ENCODE measurements at regions not wholly inside any gene's neighbourhood (a gene's known extent, or its start where the extent isn't known, plus 50 kb on each side); places are given as distances from the start of the nearest gene placed in this dataset.

DNA sequence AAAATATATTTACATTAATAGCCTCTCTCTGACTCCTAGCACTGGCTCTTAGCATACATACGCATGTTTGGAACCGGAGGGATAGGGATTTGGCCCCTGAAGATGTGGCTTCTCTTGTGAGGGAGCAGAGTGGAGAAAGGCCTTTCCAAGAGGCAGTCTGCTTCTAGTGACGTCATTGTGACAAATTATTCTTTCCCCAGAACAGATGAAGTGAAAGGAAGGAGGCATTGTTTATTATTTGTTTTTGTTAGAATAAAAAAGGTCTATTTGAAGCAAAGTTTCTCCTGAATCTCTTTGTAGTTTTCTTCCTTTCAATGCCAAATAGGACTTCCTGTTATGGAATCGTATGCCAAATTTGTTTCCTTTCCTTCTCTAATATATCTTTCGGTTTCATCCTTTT is 361.6 kb downstream of the ICE1 start:
- no peaks in the 10 kb centered on the region for H3K4me1 ChIP-seq (ENCODE audit: control insufficient read depth in 1 of 2, insufficient read depth in 2 of 2, low read length in 2 of 2)
- H3K4me3 ChIP-seq (ENCODE audit: low read depth in 1 of 2, low read length in 2 of 2): no peak overlapping the region
- H3K9me3 ChIP-seq (ENCODE audit: control insufficient read depth in 1 of 2, low read length in 2 of 2): peaks cover 0 to 4% of the 10 kb centered on the region in 2 donors
- H3K27ac ChIP-seq (ENCODE audit: low read depth, low read length): no peak overlapping the region
- no peaks in the 10 kb centered on the region for H3K27me3 ChIP-seq (ENCODE audit: control insufficient read depth in 1 of 2, insufficient read depth in 2 of 2, low read length in 2 of 2)
- no peak overlapping the region for H3K9ac ChIP-seq (ENCODE audit: low read depth in 1 of 2, low read length in 2 of 2)
- H3K36me3 ChIP-seq (ENCODE audit: control insufficient read depth in 1 of 2, insufficient read depth in 2 of 2, low read length in 2 of 2): no peaks in the 10 kb centered on the region

GRCh38 chr5:5783021-5783420 is 360.5 kb downstream of the ICE1 start:
- Histone ChIP-seq H3K27me3 (ENCODE audit: control insufficient read depth in 1 of 2, insufficient read depth in 2 of 2, low read length in 2 of 2) (no peaks in the 10 kb centered on the region), H3K4me3 (ENCODE audit: low read depth in 1 of 2, low read length in 2 of 2) (no peak overlapping the region), H3K9ac (ENCODE audit: low read depth in 1 of 2, low read length in 2 of 2) (no peak overlapping the region), H3K4me1 (ENCODE audit: control insufficient read depth in 1 of 2, insufficient read depth in 2 of 2, low read length in 2 of 2) (no peaks in the 10 kb centered on the region), H3K27ac (ENCODE audit: low read depth, low read length) (no peak overlapping the region), H3K9me3 (ENCODE audit: control insufficient read depth in 1 of 2, low read length in 2 of 2) (peaks cover 0 to 4% of the 10 kb centered on the region in 2 donors), H3K36me3 (ENCODE audit: control insufficient read depth in 1 of 2, insufficient read depth in 2 of 2, low read length in 2 of 2) (no peaks in the 10 kb centered on the region)

- H3K36me3 ChIP-seq (ENCODE audit: control insufficient read depth in 1 of 2, insufficient read depth in 2 of 2, low read length in 2 of 2): no peaks in the 10 kb centered on the region
- H3K9me3 ChIP-seq (ENCODE audit: control insufficient read depth in 1 of 2, low read length in 2 of 2): peaks cover 0 to 4% of the 10 kb centered on the region in 2 donors
- H3K27me3 ChIP-seq (ENCODE audit: control insufficient read depth in 1 of 2, insufficient read depth in 2 of 2, low read length in 2 of 2): no peaks in the 10 kb centered on the region
- no peaks in the 10 kb centered on the region for H3K4me1 ChIP-seq (ENCODE audit: control insufficient read depth in 1 of 2, insufficient read depth in 2 of 2, low read length in 2 of 2)
- no peak overlapping the region for H3K27ac ChIP-seq (ENCODE audit: low read depth, low read length)
- no peak overlapping the region for H3K9ac ChIP-seq (ENCODE audit: low read depth in 1 of 2, low read length in 2 of 2)
- H3K4me3 ChIP-seq (ENCODE audit: low read depth in 1 of 2, low read length in 2 of 2): no peak overlapping the region
Measured at GRCh38 chr5:5782402-5782801, 359.9 kb downstream of the ICE1 start.

- Histone ChIP-seq H3K4me1 (ENCODE audit: control insufficient read depth in 1 of 2, insufficient read depth in 2 of 2, low read length in 2 of 2) (no peaks in the 10 kb centered on the region), H3K27ac (ENCODE audit: low read depth, low read length) (no peak overlapping the region), H3K36me3 (ENCODE audit: control insufficient read depth in 1 of 2, insufficient read depth in 2 of 2, low read length in 2 of 2) (no peaks in the 10 kb centered on the region), H3K9me3 (ENCODE audit: control insufficient read depth in 1 of 2, low read length in 2 of 2) (no peaks in the 10 kb centered on the region), H3K4me3 (ENCODE audit: low read depth in 1 of 2, low read length in 2 of 2) (no peak overlapping the region), H3K27me3 (ENCODE audit: control insufficient read depth in 1 of 2, insufficient read depth in 2 of 2, low read length in 2 of 2) (no peaks in the 10 kb centered on the region), H3K9ac (ENCODE audit: low read depth in 1 of 2, low read length in 2 of 2) (no peak overlapping the region)
Measured at GRCh38 chr5:5781335-5781734, 358.9 kb downstream of the ICE1 start.

DNA sequence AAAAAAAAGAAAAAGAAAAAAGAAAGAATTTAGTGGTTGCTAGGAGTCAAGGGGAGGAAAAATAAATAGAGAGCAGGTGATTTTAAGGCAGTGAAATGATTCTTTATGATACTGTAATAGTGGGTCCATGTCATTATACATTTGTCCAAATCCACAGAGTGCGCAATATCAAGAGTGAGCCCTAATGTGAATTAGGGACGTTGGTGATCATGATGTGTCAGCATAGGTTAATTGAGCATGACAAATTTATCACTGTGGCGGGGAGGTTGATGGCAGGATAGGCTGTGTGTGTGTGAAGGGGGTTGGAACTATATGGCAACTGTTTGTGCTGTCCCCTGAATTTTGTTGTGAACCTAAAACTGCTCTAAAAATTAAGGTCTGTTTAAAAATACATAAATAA is 357.8 kb downstream of the ICE1 start:
- Histone ChIP-seq H3K4me1 (ENCODE audit: control insufficient read depth in 1 of 2, insufficient read depth in 2 of 2, low read length in 2 of 2) (no peaks in the 10 kb centered on the region), H3K4me3 (ENCODE audit: low read depth in 1 of 2, low read length in 2 of 2) (no peak overlapping the region), H3K36me3 (ENCODE audit: control insufficient read depth in 1 of 2, insufficient read depth in 2 of 2, low read length in 2 of 2) (no peaks in the 10 kb centered on the region), H3K9ac (ENCODE audit: low read depth in 1 of 2, low read length in 2 of 2) (no peak overlapping the region), H3K27ac (ENCODE audit: low read depth, low read length) (no peak overlapping the region), H3K9me3 (ENCODE audit: control insufficient read depth in 1 of 2, low read length in 2 of 2) (no peaks in the 10 kb centered on the region), H3K27me3 (ENCODE audit: control insufficient read depth in 1 of 2, insufficient read depth in 2 of 2, low read length in 2 of 2) (no peaks in the 10 kb centered on the region)

DNA sequence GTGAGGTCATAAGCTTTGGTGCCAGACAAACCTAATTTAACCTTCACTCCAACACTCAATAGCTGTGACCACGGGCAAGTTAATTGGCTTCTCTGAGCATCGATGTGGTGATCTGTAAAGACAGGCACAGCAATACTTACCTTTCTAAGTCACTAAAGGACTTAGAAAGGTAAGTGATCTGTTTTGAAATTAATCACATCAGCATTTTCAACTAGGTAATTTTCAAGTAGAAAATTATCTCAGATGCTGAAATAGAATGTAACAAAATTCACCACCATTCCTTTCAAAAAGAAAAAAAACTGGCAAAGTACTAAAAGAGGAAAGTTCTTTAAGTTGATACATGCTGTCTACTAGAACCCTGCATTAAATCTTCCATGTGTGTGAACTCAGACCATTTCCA is 354.5 kb downstream of the ICE1 start:
- no peak overlapping the region for H3K4me3 ChIP-seq (ENCODE audit: low read depth in 1 of 2, low read length in 2 of 2)
- H3K27ac ChIP-seq (ENCODE audit: low read depth, low read length): no peak overlapping the region
- no peaks in the 10 kb centered on the region for H3K36me3 ChIP-seq (ENCODE audit: control insufficient read depth in 1 of 2, insufficient read depth in 2 of 2, low read length in 2 of 2)
- no peak overlapping the region for H3K9ac ChIP-seq (ENCODE audit: low read depth in 1 of 2, low read length in 2 of 2)
- H3K9me3 ChIP-seq (ENCODE audit: control insufficient read depth in 1 of 2, low read length in 2 of 2): no peaks in the 10 kb centered on the region
- H3K4me1 ChIP-seq (ENCODE audit: control insufficient read depth in 1 of 2, insufficient read depth in 2 of 2, low read length in 2 of 2): no peaks in the 10 kb centered on the region
- H3K27me3 ChIP-seq (ENCODE audit: control insufficient read depth in 1 of 2, insufficient read depth in 2 of 2, low read length in 2 of 2): no peaks in the 10 kb centered on the region

DNA sequence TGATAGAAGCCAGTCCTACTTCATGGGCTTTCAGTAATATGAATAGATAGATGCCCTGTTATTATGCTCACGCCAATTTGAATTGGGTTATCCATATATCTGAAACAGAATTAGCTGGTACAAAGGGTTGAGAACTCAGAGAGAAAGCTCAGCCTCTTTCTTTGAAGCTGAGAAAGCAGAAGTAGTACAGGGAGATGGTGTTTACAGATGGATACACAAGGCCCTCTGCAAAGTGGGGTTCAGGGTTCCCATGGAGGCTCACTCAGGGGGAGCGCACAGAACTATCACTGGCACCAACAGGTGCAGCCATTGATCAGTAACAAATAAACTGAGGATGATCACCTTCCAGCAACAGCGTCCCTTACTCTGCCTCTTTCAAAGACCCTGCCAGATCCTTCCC is 349.7 kb downstream of the ICE1 start:
- no peak overlapping the region for H3K4me3 ChIP-seq (ENCODE audit: low read depth in 1 of 2, low read length in 2 of 2)
- no peaks in the 10 kb centered on the region for H3K9me3 ChIP-seq (ENCODE audit: control insufficient read depth in 1 of 2, low read length in 2 of 2)
- no peak overlapping the region for H3K27ac ChIP-seq (ENCODE audit: low read depth, low read length)
- no peaks in the 10 kb centered on the region for H3K27me3 ChIP-seq (ENCODE audit: control insufficient read depth in 1 of 2, insufficient read depth in 2 of 2, low read length in 2 of 2)
- no peak overlapping the region for H3K9ac ChIP-seq (ENCODE audit: low read depth in 1 of 2, low read length in 2 of 2)
- no peaks in the 10 kb centered on the region for H3K36me3 ChIP-seq (ENCODE audit: control insufficient read depth in 1 of 2, insufficient read depth in 2 of 2, low read length in 2 of 2)
- H3K4me1 ChIP-seq (ENCODE audit: control insufficient read depth in 1 of 2, insufficient read depth in 2 of 2, low read length in 2 of 2): no peaks in the 10 kb centered on the region

DNA sequence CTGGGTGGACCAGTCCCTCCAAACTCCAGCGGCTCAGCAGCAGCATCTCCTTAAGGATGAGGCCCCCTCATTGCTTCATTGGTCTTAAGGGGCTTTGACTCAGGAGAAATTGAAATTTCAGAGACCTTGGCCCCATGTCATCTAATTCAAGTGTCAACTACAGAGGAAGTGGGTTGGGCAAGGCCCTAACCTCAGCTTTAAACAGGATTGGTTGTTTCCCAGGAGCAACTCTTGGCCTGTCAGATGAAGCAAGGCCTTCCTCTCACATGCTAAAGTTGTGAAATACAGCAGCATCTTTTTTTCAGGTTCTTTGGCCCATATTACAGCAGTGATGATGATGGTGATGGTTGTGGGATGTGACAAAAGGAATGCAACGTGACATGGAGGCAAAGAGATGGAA is 348.3 kb downstream of the ICE1 start:
- H3K36me3 ChIP-seq (ENCODE audit: control insufficient read depth in 1 of 2, insufficient read depth in 2 of 2, low read length in 2 of 2): no peaks in the 10 kb centered on the region
- H3K9me3 ChIP-seq (ENCODE audit: control insufficient read depth in 1 of 2, low read length in 2 of 2): no peaks in the 10 kb centered on the region
- H3K4me3 ChIP-seq (ENCODE audit: low read depth in 1 of 2, low read length in 2 of 2): no peak overlapping the region
- no peaks in the 10 kb centered on the region for H3K4me1 ChIP-seq (ENCODE audit: control insufficient read depth in 1 of 2, insufficient read depth in 2 of 2, low read length in 2 of 2)
- no peaks in the 10 kb centered on the region for H3K27me3 ChIP-seq (ENCODE audit: control insufficient read depth in 1 of 2, insufficient read depth in 2 of 2, low read length in 2 of 2)
- no peak overlapping the region for H3K9ac ChIP-seq (ENCODE audit: low read depth in 1 of 2, low read length in 2 of 2)
- H3K27ac ChIP-seq (ENCODE audit: low read depth, low read length): no peak overlapping the region

- H3K4me1 ChIP-seq (ENCODE audit: control insufficient read depth in 1 of 2, insufficient read depth in 2 of 2, low read length in 2 of 2): no peaks in the 10 kb centered on the region
- no peak overlapping the region for H3K9ac ChIP-seq (ENCODE audit: low read depth in 1 of 2, low read length in 2 of 2)
- H3K9me3 ChIP-seq (ENCODE audit: control insufficient read depth in 1 of 2, low read length in 2 of 2): no peaks in the 10 kb centered on the region
- H3K27ac ChIP-seq (ENCODE audit: low read depth, low read length): no peak overlapping the region
- H3K36me3 ChIP-seq (ENCODE audit: control insufficient read depth in 1 of 2, insufficient read depth in 2 of 2, low read length in 2 of 2): no peaks in the 10 kb centered on the region
- no peak overlapping the region for H3K4me3 ChIP-seq (ENCODE audit: low read depth in 1 of 2, low read length in 2 of 2)
- no peaks in the 10 kb centered on the region for H3K27me3 ChIP-seq (ENCODE audit: control insufficient read depth in 1 of 2, insufficient read depth in 2 of 2, low read length in 2 of 2)
Measured at GRCh38 chr5:5767286-5767928, 344.9 kb downstream of the ICE1 start.

DNA sequence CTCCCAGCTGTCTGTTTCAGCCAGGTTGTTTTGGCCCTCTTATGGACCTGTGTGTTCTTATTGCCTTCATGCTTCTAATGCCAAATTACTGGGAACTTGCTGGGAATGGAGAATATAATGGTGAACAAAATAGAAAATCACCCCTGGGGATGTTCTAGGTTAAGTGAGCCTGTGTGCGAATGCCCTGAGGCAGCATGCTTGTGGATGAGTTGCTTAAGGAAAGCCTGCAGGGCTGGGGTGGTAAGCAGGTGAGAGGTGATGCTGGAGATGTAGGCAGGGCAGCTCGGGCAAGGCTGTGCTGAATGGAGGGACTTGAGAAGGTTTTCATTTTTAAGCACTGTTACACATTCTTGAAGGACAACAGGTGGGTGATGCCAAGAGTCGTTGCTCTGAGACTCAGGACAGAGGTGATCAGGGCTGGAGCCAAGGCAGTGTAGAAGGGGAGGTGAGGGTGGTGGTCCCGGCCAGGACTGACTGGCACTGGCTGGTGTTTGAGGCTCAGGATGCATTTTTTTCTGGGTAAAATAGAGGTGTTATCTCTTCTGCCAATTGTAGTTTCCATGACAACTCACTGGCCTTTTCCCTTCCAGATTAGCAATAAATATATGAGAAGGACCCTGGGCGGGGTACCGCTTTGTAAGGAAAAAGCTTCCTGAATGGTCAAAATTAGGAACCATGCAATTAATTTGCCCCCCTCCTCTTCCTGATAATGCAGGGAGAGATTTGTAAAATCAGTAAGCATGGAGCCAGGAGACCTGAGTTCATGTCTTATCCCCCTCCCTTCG is 342.8 kb downstream of the ICE1 start:
- no peak overlapping the region for H3K4me3 ChIP-seq (ENCODE audit: low read depth in 1 of 2, low read length in 2 of 2)

More for the DNA sequence above, 342.8 kb downstream of the ICE1 start:
- Histone ChIP-seq H3K27ac (ENCODE audit: low read depth, low read length) (no peak overlapping the region), H3K9ac (ENCODE audit: low read depth in 1 of 2, low read length in 2 of 2) (no peak overlapping the region), H3K4me1 (ENCODE audit: control insufficient read depth in 1 of 2, insufficient read depth in 2 of 2, low read length in 2 of 2) (no peaks in the 10 kb centered on the region), H3K36me3 (ENCODE audit: control insufficient read depth in 1 of 2, insufficient read depth in 2 of 2, low read length in 2 of 2) (no peaks in the 10 kb centered on the region), H3K27me3 (ENCODE audit: control insufficient read depth in 1 of 2, insufficient read depth in 2 of 2, low read length in 2 of 2) (no peaks in the 10 kb centered on the region), H3K9me3 (ENCODE audit: control insufficient read depth in 1 of 2, low read length in 2 of 2) (no peaks in the 10 kb centered on the region)

Data from duodenal mucosa (tissue), 2 donors.